Calu3 (cell line): ENCODE measurements at regions not wholly inside any gene's neighbourhood (a gene's known extent, or its start where the extent isn't known, plus 50 kb on each side); places are given as distances from the start of the nearest gene placed in this dataset.

Experiments
- BruUV-seq: library from RNA; stranded (reverse); fragments of 400-500 nt; replicated peaks from 2 replicates; lab custom pipeline; 2021; lab: Mats Ljungman, UMichigan
- CTCF ChIA-PET: fragments of 300-600 bp; sonication (Branson Sonifier 250); formaldehyde crosslinking; loops from one replicate; lab custom pipeline; 2022; ENCODE audit warnings: antibody characterized with exemption; lab: Charles Lee
- DNase-seq: peaks from one replicate; pipeline ENCODE4 v3.0.0; 2022
- H3K27ac Mint-ChIP-seq: one replicate; pipeline ENCODE4 v1.8.0; 2022; ENCODE audit warnings: mixed read lengths; ENCODE audit not compliant: unreplicated experiment
- H3K27me3 Mint-ChIP-seq: one replicate; pipeline ENCODE4 v1.8.0; 2022; ENCODE audit warnings: mixed read lengths; ENCODE audit not compliant: unreplicated experiment
- H3K36me3 Mint-ChIP-seq: one replicate; pipeline ENCODE4 v1.8.0; 2022; ENCODE audit warnings: mild to moderate bottlenecking, moderate library complexity, mixed read lengths; ENCODE audit not compliant: insufficient read depth, unreplicated experiment
- H3K4me1 Mint-ChIP-seq: one replicate; pipeline ENCODE4 v1.8.0; 2022; ENCODE audit warnings: mild to moderate bottlenecking, low read depth, mixed read lengths; ENCODE audit not compliant: unreplicated experiment
- H3K4me3 Mint-ChIP-seq: one replicate; pipeline ENCODE4 v1.8.0; 2022; ENCODE audit warnings: mild to moderate bottlenecking, low read depth, moderate library complexity, mixed read lengths; ENCODE audit not compliant: unreplicated experiment
- H3K9me3 Mint-ChIP-seq: one replicate; pipeline ENCODE4 v1.8.0; 2022; ENCODE audit warnings: low read depth, mixed read lengths; ENCODE audit not compliant: unreplicated experiment
- intact Hi-C: fragments of 100-400 bp; cut with micrococcal nuclease; formaldehyde crosslinking; loops from one replicate; pipeline ENCODE4 v1.10.0; 2022; ENCODE audit not compliant: unreplicated experiment
- TF ChIP-seq, protein P1 (sequence below): fragments of 200-600 bp; IDR thresholded peaks from one replicate; pipeline ENCODE4 v1.8.0; 2022; ENCODE audit warnings: antibody characterized with exemption; ENCODE audit not compliant: unreplicated experiment

DNA sequence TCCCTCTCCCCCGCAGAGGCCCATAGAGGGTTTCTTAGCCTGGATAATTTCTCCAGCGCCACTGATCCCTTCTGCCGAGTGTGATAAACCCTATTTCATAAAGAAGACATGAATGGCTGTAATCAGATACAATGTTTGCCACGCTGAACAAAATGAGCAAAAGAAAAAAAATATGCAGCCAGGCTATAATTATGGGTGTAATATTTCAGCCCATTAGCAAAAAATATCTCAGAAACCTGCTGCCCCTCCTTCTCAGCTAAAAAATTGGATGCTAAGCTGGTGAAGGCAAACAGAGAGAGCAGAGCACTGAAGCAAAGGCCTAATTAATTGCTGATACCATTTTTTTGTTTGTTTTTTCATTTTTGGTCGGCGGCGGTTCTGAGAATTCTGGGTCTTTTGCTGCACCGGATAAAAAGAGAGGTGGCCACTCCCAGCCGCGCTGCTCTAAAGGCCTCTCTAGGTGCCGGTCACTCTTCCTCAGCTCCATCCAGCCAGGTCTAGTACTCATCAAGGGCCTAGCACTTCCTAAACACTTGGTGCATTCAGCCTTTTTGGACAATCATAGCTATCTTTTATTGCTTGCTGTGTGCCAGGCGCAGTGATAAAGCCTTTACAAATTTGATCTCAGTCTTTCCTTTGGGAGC is 128.7 kb upstream of the TLE3 start:
- Mint-ChIP-seq H3K27me3 (peaks cover 74% of the 10 kb centered on the region), H3K4me1 (no peaks in the 10 kb centered on the region), H3K27ac (no peak overlapping the region), H3K4me3 (no peak overlapping the region), H3K9me3 (peaks cover 8% of the 10 kb centered on the region), H3K36me3 (no peaks in the 10 kb centered on the region)
- intact Hi-C loops: no loop called here
- CTCF ChIA-PET: no interaction called here
- TF ChIP-seq, protein P1, sequence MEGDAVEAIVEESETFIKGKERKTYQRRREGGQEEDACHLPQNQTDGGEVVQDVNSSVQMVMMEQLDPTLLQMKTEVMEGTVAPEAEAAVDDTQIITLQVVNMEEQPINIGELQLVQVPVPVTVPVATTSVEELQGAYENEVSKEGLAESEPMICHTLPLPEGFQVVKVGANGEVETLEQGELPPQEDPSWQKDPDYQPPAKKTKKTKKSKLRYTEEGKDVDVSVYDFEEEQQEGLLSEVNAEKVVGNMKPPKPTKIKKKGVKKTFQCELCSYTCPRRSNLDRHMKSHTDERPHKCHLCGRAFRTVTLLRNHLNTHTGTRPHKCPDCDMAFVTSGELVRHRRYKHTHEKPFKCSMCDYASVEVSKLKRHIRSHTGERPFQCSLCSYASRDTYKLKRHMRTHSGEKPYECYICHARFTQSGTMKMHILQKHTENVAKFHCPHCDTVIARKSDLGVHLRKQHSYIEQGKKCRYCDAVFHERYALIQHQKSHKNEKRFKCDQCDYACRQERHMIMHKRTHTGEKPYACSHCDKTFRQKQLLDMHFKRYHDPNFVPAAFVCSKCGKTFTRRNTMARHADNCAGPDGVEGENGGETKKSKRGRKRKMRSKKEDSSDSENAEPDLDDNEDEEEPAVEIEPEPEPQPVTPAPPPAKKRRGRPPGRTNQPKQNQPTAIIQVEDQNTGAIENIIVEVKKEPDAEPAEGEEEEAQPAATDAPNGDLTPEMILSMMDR: no peak
- no peak for DNase-seq
- BruUV-seq: no TSS peak

DNA sequence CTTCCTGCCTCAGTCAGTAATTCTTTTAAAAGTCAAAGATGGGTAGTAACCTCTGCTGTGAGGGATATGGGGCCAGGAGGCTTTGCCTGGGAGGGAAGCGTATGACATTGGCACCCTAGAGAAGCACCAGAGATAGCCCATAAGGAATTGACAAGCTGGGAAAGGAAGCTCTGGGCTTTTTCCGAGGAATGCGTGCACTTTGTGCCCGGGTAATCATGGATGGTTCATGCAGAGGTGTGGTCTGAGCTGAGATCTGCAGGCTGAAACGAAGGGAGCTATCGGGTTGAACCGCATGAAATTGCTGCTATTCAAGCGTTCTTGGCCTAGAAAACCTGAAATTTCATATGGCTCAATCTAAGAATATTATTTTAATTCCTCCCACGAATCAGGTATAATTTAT is 127.7 kb upstream of the TLE3 start:
- H3K36me3 Mint-ChIP-seq: no peaks in the 10 kb centered on the region
- BruUV-seq: no TSS peak
- no peaks in the 10 kb centered on the region for H3K4me1 Mint-ChIP-seq
- no peak for DNase-seq
- intact Hi-C loops: no loop called here
- peaks cover 79% of the 10 kb centered on the region for H3K27me3 Mint-ChIP-seq
- no peak overlapping the region for H3K4me3 Mint-ChIP-seq
- H3K27ac Mint-ChIP-seq: no peak overlapping the region
- TF ChIP-seq, protein P1: no peak
- CTCF ChIA-PET: no interaction called here
- peaks cover 7% of the 10 kb centered on the region for H3K9me3 Mint-ChIP-seq

DNA sequence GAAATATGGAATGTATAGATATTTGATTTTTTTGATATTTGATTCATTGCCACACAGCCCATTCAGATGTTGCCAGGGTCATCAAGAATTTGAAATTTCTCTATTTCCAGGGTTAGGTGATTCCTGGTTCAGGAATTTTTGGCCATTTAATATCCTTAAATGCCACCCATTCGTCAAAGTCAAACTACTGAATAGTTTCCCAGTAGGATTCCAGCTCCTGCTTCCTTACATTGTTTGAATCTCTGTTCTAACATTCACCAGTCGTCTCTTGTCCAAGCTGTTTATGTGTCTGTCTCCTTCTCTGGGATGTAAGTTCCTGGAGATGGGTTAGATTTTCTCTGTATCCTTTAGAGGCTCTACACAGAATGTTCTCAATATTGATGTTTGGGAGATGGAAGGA is 124.9 kb upstream of the TLE3 start:
- H3K9me3 Mint-ChIP-seq: no peaks in the 10 kb centered on the region
- no peak overlapping the region for H3K27ac Mint-ChIP-seq
- no peaks in the 10 kb centered on the region for H3K4me1 Mint-ChIP-seq
- peaks cover 83% of the 10 kb centered on the region for H3K27me3 Mint-ChIP-seq
- BruUV-seq: no TSS peak
- DNase-seq: no peak
- no peak overlapping the region for H3K4me3 Mint-ChIP-seq
- TF ChIP-seq, protein P1: no peak
- H3K36me3 Mint-ChIP-seq: no peaks in the 10 kb centered on the region
- CTCF ChIA-PET: no interaction called here
- intact Hi-C loops: no loop called here

DNA sequence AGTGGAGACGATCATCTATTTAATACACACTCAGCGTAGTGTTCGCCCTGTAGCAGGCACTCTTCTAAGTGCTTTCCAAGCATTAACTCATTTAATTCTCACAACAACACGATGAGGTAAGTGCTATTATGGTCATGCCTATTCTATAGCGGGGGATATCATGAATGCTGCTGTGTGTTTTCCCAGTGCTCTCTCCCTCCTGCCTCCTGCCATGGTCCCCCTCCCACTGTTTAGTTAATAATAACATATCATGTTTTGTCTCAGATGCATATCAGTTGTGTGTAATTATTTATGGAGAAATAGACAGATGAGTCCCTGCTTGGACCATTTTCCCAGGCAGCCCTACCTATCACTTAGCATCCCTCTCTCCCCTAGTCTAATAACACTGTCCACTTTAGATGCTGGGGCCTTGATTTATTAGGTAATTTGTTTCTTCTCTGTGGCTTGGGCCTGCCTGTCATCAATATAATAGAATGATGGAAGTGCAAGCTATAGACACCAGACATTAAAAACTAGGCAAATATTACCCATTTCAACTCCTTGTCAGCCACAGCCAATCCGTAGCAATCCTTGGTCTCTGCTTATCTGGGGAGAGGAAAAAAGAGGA is 122.9 kb upstream of the TLE3 start:
- TF ChIP-seq, protein P1: no peak
- intact Hi-C loops: no loop called here
- CTCF ChIA-PET: interaction anchor here (1.0 kb wide), 1 partner anchor 9 kb away, joined by 4 read pairs; no protein-coding TSS in a partner anchor

More for the DNA sequence above, 122.9 kb upstream of the TLE3 start:
- no TSS peak for BruUV-seq
- H3K9me3 Mint-ChIP-seq: no peaks in the 10 kb centered on the region
- DNase-seq: no peak
- H3K4me3 Mint-ChIP-seq: no peak overlapping the region
- H3K36me3 Mint-ChIP-seq: no peaks in the 10 kb centered on the region
- no peak overlapping the region for H3K27ac Mint-ChIP-seq
- H3K27me3 Mint-ChIP-seq: peaks cover 75% of the 10 kb centered on the region
- H3K4me1 Mint-ChIP-seq: no peaks in the 10 kb centered on the region
